Gastroesophageal sphincter (tissue), 4 donors: ENCODE measurements at regions not wholly inside any gene's neighbourhood (a gene's known extent, or its start where the extent isn't known, plus 50 kb on each side); places are given as distances from the start of the nearest gene placed in this dataset.

Source experiments
- ATAC-seq: fragments of 150-250 bp; one replicate; pipeline ENCODE4 v1.9.1; 2016; ENCODE audit warnings: mild to moderate bottlenecking, moderate library complexity
- H3K27ac ChIP-seq, 4 donors: fragments of 200-600 bp; sonication (generic) in 3 of 4; 1 replicate in 3 of 4; 2 replicates in 1 of 4; pipeline ENCODE4 v1.5.1; 2016 to 2019
- H3K27me3 ChIP-seq: fragments of 200-600 bp; sonication (generic); one replicate; pipeline ENCODE4 v1.5.1; 2019
- H3K36me3 ChIP-seq, 2 donors: fragments of 200-600 bp; sonication (generic); one replicate each; pipeline ENCODE4 v1.5.1; 2019; ENCODE audit warnings: control low read depth in 1 of 2
- H3K4me1 ChIP-seq, 3 donors: fragments of 200-600 bp; sonication (generic); 1 replicate in 2 of 3; 2 replicates in 1 of 3; pipeline ENCODE4 v1.5.1; 2016 to 2019; ENCODE audit warnings: control low read depth in 2 of 3
- H3K4me3 ChIP-seq, 2 donors: fragments of 200-600 bp; sonication (generic); one replicate each; pipeline ENCODE4 v1.5.1; 2019; ENCODE audit warnings: mild to moderate bottlenecking in 1 of 2, moderate library complexity in 1 of 2
- H3K9me3 ChIP-seq, 3 donors: fragments of 200-600 bp; sonication (generic); one replicate each; pipeline ENCODE4 v1.5.1; 2017 to 2019; ENCODE audit warnings: control low read depth in 2 of 3
- CTCF ChIP-seq, 4 experiments: fragments of 200-600 bp in 2 of 4; fragments of 450-650 bp in 2 of 4; sonication (generic) in 1 of 4; IDR thresholded peaks; one replicate each; pipeline ENCODE4 v1.5.1; 2017 to 2019; ENCODE audit warnings: antibody characterized with exemption in 4 of 4, mild to moderate bottlenecking in 2 of 4, moderate library complexity in 2 of 4
- EP300 ChIP-seq: sonication (generic); formaldehyde crosslinking; IDR thresholded peaks from one replicate; pipeline ENCODE4 v1.6.1; 2017; ENCODE audit warnings: antibody characterized with exemption, mild to moderate bottlenecking
- POLR2A ChIP-seq, 2 donors: fragments of 450-650 bp; IDR thresholded peaks; one replicate each; pipeline ENCODE4 v1.6.1; 2017; ENCODE audit warnings: antibody characterized with exemption in 2 of 2, mild to moderate bottlenecking in 2 of 2, moderate library complexity in 1 of 2
- POLR2AphosphoS5 ChIP-seq: sonication (generic); formaldehyde crosslinking; IDR thresholded peaks from one replicate; pipeline ENCODE4 v1.6.1; 2017; ENCODE audit warnings: antibody characterized with exemption
- WGBS, 2 donors: methylation state at CpG; one replicate each; pipeline ENCODE4 v1.1.5; 2018; ENCODE audit warnings: low coverage in 1 of 2; 5-methylcytosine and 5-hydroxymethylcytosine counted together

- Histone ChIP-seq H3K4me3 (no peak overlapping the region), H3K27ac (no peak overlapping the region), H3K36me3 (no peaks in the 10 kb centered on the region), H3K4me1 (no peaks in the 10 kb centered on the region), H3K27me3 (no peaks in the 10 kb centered on the region), H3K9me3 (no peaks in the 10 kb centered on the region)
- 50 to 53% methylated on average over 2 of the region's 7 CpGs for WGBS, 2 donors
- TF ChIP-seq POLR2A (IDR thresholded peaks at IDR 0.05) = no peak
- no peak for TF ChIP-seq POLR2AphosphoS5
- no peak for TF ChIP-seq CTCF (IDR thresholded peaks at IDR 0.05)
- TF ChIP-seq EP300 = no peak
- no peak for ATAC-seq
Measured at GRCh38 chrX:7219153-7219705, 71.3 kb upstream of the PUDP start.

- Histone ChIP-seq H3K4me3 (no peak overlapping the region), H3K27ac (no peak overlapping the region), H3K9me3 (no peaks in the 10 kb centered on the region), H3K4me1 (no peaks in the 10 kb centered on the region), H3K36me3 (no peaks in the 10 kb centered on the region), H3K27me3 (no peaks in the 10 kb centered on the region)
- ATAC-seq = no peak
- WGBS, 2 donors = 69 to 91% methylated on average over 3 to 8 of the region's 8 CpGs
- TF ChIP-seq EP300 (no peak), POLR2A (IDR thresholded peaks at IDR 0.05) (no peak), POLR2AphosphoS5 (no peak), CTCF (IDR thresholded peaks at IDR 0.05) (no peak)
Measured at GRCh38 chrX:7218321-7219152, 70.6 kb upstream of the PUDP start.

- no peak overlapping the region for H3K27ac ChIP-seq
- ATAC-seq = no peak
- H3K36me3 ChIP-seq = no peaks in the 10 kb centered on the region
- 77 to 100% methylated on average over 3 to 5 of the region's 6 CpGs for WGBS, 2 donors
- no peaks in the 10 kb centered on the region for H3K4me1 ChIP-seq
- H3K27me3 ChIP-seq = no peaks in the 10 kb centered on the region
- TF ChIP-seq EP300 (no peak), POLR2AphosphoS5 (no peak), POLR2A (IDR thresholded peaks at IDR 0.05) (no peak), CTCF (IDR thresholded peaks at IDR 0.05) (no peak)
- H3K4me3 ChIP-seq = no peak overlapping the region
- H3K9me3 ChIP-seq = no peaks in the 10 kb centered on the region
Measured at GRCh38 chrX:7216981-7217587, 69.1 kb upstream of the PUDP start.

- Histone ChIP-seq H3K27ac (no peak overlapping the region), H3K36me3 (no peaks in the 10 kb centered on the region), H3K4me1 (no peaks in the 10 kb centered on the region), H3K9me3 (no peaks in the 10 kb centered on the region), H3K4me3 (no peak overlapping the region), H3K27me3 (no peaks in the 10 kb centered on the region)
- ATAC-seq = no peak
- TF ChIP-seq POLR2A (IDR thresholded peaks at IDR 0.05) = no peak
- TF ChIP-seq EP300 = no peak
- no peak for TF ChIP-seq CTCF (IDR thresholded peaks at IDR 0.05)
- TF ChIP-seq POLR2AphosphoS5 = no peak
Measured at GRCh38 chrX:7215842-7216241, 67.9 kb upstream of the PUDP start.

- H3K27ac ChIP-seq = no peak overlapping the region
- no peaks in the 10 kb centered on the region for H3K4me1 ChIP-seq
- H3K27me3 ChIP-seq = no peaks in the 10 kb centered on the region
- no peak overlapping the region for H3K4me3 ChIP-seq
- ATAC-seq = no peak
- no peaks in the 10 kb centered on the region for H3K36me3 ChIP-seq
- no peaks in the 10 kb centered on the region for H3K9me3 ChIP-seq
- no peak for TF ChIP-seq CTCF (IDR thresholded peaks at IDR 0.05)
- no peak for TF ChIP-seq POLR2AphosphoS5
- TF ChIP-seq EP300 = no peak
- no peak for TF ChIP-seq POLR2A (IDR thresholded peaks at IDR 0.05)
- WGBS, 2 donors = 50 to 92% methylated on average over 2 of the region's 2 CpGs
Measured at GRCh38 chrX:7214251-7214650, 66.3 kb upstream of the PUDP start.
